NCI-H748 (cell line): ENCODE measurements at regions not wholly inside any gene's neighbourhood (a gene's known extent, or its start where the extent isn't known, plus 50 kb on each side); places are given as distances from the start of the nearest gene placed in this dataset.
"Not testable (repeated sequence)": the region's sequence is repeated elsewhere in the genome, so short reads cannot be mapped to it uniquely, and the experiment has no call there.

Experiments
- DNase-seq: peaks from one replicate; lab custom pipeline; 2025; ENCODE audit not compliant: unreplicated experiment; lab: John Stamatoyannopoulos, UW

DNA sequence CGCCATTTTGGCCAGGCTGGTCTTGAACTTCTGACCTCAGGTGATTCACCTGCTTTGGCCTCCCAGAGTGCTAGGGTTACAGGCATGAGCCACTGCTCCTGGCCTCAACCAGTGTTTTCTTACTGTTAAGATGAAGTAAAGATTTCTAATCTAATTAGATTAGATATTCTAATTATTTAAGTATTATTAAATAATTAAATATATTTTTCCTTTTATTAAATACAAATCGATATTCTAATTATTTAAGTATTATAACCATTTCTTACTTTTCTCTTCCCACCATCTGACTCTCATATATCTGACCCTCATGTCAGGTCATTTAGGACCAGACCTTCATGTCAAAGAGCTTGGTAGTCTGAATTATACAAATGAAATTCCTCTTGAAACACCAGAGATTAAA lies 1291.9 kb upstream of the EPHA6 start:
- no peak for DNase-seq

DNA sequence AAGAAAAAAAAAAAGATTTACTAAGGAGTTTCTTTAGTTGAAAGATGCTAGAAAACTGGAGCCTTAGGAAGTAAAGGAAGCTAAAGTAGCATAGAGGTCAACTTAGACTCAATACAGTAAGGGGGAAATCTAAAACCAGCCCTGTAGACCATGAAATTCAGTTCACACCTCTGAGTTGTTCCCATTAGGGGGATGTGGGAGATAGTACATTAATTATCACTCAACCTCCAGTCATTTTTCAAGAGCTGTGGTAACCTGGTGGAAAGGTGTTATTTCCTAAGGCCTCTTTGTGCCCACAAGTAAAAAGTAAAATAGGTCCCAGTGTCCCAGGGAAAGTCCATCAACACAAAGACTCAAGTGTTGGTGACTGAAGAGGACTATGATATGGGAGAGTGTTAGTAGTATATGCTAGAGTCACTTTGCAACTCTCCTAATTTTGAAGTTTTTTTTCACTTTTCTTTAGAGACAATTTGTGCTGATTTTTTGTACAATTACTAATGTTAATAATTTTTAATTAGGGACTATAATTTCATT lies 1274.4 kb upstream of the EPHA6 start:
- no peak for DNase-seq

- no peak for DNase-seq
Observed at GRCh38 chr3:95565502-95565901, 1248.9 kb upstream of the EPHA6 start.

GRCh38 chr3:95567346-95567745 lies 1247.0 kb upstream of the EPHA6 start:
- no peak for DNase-seq

DNA sequence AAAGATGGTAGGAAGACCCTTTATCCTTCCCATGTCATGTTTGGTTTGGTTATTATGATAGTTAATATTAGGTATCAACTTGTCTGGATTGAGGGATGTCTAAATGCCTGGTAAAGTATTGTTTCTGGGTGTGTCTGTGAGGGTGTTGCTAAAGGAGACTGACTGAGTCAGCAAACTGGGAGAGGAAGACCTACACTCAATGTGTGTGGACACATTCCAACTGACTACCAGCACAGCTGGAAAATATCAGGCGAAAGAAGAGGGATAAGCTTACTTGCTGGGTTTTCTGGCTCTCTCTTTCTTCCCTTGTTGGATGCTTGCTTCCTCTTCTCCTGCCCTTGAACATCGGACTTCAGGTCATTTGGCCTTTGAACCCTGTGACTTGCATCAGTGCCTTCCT lies 1227.6 kb upstream of the EPHA6 start:
- DNase-seq = no peak

DNA sequence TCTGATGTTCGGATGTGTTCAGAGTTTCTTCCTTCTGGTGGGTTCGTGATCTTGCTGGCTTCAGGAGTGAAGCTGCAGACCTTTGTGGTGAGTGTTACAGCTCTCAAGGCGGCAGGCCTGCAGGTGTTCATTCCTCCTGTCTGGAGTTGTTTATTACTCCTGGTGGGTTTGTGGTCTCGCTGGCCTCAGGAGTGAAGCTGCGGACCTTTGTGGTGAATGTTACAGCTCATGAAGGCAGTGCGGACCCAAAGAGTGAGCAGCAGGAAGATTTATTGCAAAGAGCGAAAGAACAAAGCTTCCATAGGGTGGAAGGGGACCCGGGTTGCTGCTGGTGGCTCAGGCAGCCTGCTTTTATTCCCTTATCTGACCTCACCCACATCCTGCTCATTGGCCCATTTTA lies 1226.8 kb upstream of the EPHA6 start:
- DNase-seq = not testable (repeated sequence)

- no peak for DNase-seq
Observed at GRCh38 chr3:95588473-95588872, 1225.9 kb upstream of the EPHA6 start.

DNA sequence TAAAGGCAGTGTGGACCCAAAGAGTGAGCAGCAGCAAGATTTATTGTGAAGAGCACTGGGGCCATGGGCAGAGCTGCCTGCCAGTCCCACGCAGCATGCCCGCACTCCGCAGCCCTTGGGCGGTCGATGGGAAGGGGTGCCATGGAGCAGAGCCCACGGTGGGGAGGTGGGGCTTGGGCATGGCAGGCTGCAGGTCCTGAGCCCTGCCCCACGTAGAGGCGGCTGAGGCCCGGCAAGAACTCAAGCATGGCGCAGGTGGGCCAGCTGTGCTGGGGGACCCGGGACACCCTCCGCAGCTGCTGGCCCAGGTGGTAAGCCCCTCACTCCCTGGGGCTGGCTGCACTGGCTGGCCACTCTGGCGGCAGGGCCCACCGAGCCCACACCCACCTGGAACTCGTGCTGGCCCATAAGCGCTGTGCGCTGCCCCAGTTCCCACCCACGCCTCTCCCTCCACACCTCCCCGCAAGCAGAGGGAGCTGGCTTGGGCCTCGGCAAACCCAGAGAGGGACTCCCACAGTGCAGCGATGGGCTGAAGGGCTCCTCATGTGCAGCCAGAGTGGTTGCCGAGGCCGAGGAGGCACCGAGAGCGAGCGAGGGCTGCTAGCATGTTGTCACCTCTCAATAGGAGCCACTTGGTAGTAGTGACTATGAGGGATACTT lies 1218.8 kb upstream of the EPHA6 start:
- DNase-seq = no peak

DNA sequence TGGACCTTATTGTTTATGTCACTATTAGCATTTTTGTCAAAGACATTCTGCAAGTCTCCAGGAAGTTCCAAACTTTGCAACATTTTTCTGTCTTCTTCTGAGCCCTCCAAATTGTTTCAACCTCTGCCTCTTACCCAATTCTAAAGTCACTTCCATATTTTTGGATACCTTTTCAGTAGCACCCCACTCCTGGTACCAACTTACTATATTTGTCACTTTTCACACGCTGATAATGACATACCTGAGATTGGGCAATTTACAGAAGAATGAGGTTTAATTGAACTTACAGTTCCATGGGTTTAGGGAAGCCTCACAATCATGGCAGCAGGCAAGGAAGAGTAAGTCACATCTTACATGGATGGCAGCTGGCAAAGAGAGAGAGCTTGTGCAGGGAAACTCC lies 1206.5 kb upstream of the EPHA6 start:
- DNase-seq = no peak

- no peak for DNase-seq
Observed at GRCh38 chr3:95609411-95609810, 1205.0 kb upstream of the EPHA6 start.

GRCh38 chr3:95612611-95613010 lies 1201.8 kb upstream of the EPHA6 start:
- DNase-seq = no peak

- no peak for DNase-seq
Observed at GRCh38 chr3:95613993-95614392, 1200.4 kb upstream of the EPHA6 start.

DNA sequence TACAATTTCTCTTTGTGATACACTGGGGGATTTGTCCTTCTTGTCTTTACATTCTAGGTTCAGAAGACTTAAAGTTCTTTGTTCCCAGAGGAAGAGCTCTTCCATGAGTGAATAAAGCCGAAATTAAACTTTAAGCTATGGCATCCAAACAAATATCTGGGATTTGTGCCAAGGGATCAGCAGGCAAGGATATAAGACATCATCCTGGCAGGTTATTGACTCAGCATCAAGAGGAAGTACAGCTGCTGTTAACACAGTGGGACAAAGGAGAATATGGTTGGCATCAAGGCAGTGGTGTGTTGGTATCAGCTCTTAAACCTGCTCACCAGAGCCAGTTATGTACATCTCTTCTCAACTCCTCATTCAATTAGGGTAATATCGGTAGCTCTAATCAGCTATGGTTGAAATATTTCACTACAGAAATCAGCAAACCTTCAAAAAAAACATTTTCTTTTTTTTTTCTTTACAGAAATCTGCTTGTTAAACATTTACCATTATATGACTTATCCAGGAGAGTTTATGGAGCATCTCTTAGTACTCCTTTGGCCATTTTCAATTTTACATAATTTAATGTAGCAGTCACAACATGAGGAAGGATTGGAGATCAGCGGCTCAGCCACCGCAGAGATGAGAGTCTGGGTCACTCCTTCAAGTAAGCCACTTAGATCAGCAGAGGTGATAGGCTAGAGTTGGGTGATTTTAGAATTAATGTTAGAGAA lies 1198.6 kb upstream of the EPHA6 start:
- DNase-seq = no peak

- DNase-seq = no peak
Observed at GRCh38 chr3:95626107-95626506, 1188.3 kb upstream of the EPHA6 start.

GRCh38 chr3:95627293-95627692 lies 1187.1 kb upstream of the EPHA6 start:
- no peak for DNase-seq

- DNase-seq = no peak
Observed at GRCh38 chr3:95627697-95628096, 1186.7 kb upstream of the EPHA6 start.

- no peak for DNase-seq
Observed at GRCh38 chr3:95629802-95630201, 1184.6 kb upstream of the EPHA6 start.

DNA sequence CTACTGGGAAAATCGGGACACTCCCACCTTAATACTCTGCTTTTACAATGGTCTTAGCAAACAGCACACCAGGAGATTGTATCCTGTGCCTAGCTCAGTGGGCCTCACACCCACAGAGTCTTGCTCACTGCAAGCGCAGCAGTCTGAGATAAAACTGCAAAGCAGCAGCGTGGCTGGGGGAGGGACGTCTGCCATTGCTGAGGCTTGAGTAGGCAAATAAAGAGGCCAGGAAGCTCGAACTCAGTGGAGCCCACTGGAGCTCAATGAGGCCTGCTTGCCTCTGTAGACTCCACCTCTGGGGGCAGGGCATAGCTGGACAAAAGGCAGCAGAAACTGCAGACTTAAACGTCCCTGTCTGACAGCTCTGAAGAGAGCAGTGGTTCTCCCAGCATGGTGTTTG lies 1169.1 kb upstream of the EPHA6 start:
- DNase-seq = no peak

DNA sequence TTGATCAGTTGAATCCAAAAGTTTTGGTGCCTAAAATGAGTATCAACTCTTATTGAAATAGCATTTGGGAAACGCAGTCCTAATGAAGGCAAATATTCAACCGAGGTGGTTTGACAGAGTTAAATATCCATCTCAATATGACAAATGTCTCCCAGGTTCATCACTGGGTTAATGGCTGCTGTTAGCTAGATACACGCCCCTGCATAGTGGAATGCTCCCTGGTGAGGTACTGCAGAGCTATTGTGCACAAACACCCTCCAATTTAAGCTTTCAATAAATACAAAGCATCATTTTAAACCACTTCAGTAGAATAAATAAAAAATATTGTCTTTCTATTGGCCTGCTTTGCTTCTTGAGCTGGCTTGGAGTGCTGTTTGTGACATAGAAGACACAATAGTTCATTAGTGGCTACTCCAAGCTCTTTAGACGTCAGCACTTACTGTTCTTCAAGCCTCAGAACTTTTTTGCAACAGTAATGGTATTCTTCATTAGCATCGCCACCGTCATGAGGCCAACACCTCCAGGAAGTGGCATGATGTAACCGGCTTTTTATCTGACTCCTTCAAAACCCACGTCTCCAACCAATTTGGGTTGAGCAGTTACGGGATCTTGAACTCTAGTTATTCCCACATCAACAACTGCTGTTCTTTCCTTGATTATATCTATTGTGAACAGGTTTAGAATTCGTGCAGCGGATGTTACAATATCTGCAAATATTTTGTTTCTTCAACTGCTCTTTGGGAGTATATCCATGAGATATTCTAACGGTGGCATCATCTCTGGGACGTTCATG lies 1159.6 kb upstream of the EPHA6 start:
- DNase-seq = no peak

- DNase-seq = no peak
Observed at GRCh38 chr3:95655363-95655986, 1158.9 kb upstream of the EPHA6 start.

GRCh38 chr3:95670765-95671164 lies 1143.6 kb upstream of the EPHA6 start:
- no peak for DNase-seq
